GM10266 (cell line): ENCODE measurements at regions not wholly inside any gene's neighbourhood (a gene's known extent, or its start where the extent isn't known, plus 50 kb on each side); places are given as distances from the start of the nearest gene placed in this dataset.

Experiments used
- DNase-seq: peaks from one replicate; pipeline ENCODE4 v3.0.0; 2012; ENCODE audit errors: extremely low spot score
- TF ChIP-seq, protein P1 (sequence below): IDR thresholded peaks from 2 replicates; pipeline ENCODE4 v1.5.1; 2012; ENCODE audit warnings: mild to moderate bottlenecking, low read depth; ENCODE audit not compliant: control insufficient read depth, insufficient read depth; ENCODE audit errors: missing control alignments

GRCh38 chr5:21097661-21098060 lies 1109.7 kb upstream of the CDH18 start:
- DNase-seq, result no peak
- TF ChIP-seq, protein P1, sequence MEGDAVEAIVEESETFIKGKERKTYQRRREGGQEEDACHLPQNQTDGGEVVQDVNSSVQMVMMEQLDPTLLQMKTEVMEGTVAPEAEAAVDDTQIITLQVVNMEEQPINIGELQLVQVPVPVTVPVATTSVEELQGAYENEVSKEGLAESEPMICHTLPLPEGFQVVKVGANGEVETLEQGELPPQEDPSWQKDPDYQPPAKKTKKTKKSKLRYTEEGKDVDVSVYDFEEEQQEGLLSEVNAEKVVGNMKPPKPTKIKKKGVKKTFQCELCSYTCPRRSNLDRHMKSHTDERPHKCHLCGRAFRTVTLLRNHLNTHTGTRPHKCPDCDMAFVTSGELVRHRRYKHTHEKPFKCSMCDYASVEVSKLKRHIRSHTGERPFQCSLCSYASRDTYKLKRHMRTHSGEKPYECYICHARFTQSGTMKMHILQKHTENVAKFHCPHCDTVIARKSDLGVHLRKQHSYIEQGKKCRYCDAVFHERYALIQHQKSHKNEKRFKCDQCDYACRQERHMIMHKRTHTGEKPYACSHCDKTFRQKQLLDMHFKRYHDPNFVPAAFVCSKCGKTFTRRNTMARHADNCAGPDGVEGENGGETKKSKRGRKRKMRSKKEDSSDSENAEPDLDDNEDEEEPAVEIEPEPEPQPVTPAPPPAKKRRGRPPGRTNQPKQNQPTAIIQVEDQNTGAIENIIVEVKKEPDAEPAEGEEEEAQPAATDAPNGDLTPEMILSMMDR, result no peak

DNA sequence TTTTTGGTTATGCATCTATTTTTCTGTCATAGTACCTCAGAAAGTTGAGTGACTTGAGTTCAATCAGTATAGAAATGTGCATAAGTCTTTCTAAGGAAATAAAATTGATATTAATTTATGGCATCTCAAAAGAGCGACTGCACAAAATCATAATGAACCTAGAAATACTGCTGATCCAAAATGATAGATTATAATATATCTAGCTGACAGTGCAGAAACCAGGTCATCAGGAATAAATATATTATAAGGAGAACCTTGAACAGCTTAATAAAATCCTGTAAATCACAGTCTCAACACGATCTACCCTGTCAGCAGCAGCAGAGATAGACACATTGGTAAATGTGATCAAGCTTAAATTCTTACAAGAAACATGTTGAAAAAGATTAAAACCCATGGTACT lies 1106.6 kb upstream of the CDH18 start:
- TF ChIP-seq, protein P1, result no peak
- no peak for DNase-seq

- no peak for DNase-seq
- TF ChIP-seq, protein P1, result no peak
These were observed 1099.8 kb upstream of the CDH18 start for GRCh38 chr5:21087766-21088165.

DNA sequence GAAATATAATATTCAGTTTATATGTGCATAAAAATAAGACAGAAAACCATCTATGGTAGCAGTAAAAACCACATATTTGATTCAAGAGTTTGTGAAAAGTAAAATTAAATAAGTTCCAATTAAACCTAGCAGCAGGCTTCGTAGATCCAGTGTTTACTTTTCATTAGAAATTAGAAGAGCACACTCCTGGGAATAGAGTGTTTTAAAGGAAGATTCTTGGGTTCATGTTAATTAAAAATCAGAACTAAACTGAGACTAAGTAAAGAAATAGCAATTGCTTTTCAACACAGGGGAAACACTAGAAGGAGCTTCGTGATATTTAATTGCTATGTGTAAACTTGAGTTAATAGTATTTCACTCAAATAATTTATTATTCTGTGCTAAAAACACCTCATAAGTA lies 1097.8 kb upstream of the CDH18 start:
- TF ChIP-seq, protein P1, result no peak
- no peak for DNase-seq

GRCh38 chr5:21071986-21072385 lies 1084.0 kb upstream of the CDH18 start:
- TF ChIP-seq, protein P1, result no peak
- DNase-seq, result no peak

DNA sequence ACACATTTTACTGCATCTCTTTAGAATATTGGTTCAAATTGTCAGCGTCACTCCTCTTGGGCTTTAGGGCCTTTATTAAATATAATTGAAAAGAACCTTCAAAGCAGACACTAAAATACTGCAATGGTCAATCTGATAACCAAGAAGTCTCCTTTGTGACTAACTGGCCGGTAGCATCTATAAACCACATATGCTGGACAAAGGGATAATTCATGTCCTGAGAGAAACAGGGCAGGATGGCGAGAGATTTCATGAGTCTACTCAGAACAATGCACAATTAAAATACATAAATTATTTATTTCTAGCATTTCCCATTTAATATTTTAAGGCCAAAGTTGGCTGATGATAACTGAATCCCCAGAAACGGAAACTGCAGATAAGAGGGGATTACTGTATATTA lies 1083.4 kb upstream of the CDH18 start:
- TF ChIP-seq, protein P1, result no peak
- no peak for DNase-seq

DNA sequence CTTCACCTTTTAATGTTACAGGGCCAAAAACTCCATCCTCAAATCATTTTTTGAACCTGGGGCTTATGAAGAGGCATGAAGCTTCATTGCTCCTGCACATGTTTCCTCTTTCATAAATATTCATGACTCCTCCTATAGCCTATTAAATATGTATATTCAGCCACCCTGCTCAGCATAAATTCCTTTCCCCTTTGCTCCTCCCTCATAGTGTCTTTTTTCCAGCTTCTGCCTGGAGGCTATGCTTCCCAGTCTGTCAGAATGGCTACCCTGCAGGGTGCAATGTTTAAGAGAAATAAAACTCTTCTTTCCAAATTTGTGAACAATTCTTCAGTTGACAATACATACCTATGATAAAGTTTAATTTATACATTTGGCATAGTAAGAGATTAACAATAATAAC lies 1082.9 kb upstream of the CDH18 start:
- TF ChIP-seq, protein P1, result no peak
- DNase-seq, result no peak
